Breast epithelium (tissue), 3 donors: ENCODE measurements at regions not wholly inside any gene's neighbourhood (a gene's known extent, or its start where the extent isn't known, plus 50 kb on each side); places are given as distances from the start of the nearest gene placed in this dataset.

Source experiments
- POLR2A ChIP-seq: fragments of 450-650 bp; IDR thresholded peaks from one replicate; pipeline ENCODE4 v1.6.1; 2016; ENCODE audit warnings: antibody characterized with exemption, mild to moderate bottlenecking, moderate library complexity
- POLR2AphosphoS5 ChIP-seq, 3 donors: sonication (generic); formaldehyde crosslinking; IDR thresholded peaks; one replicate each; pipeline ENCODE4 v1.6.1; 2017; ENCODE audit warnings: antibody characterized with exemption in 3 of 3
- TF ChIP-seq, protein P1 (sequence below), 3 donors: fragments of 450-650 bp; IDR thresholded peaks; one replicate each; pipeline ENCODE4 v1.5.1; 2016 to 2017; ENCODE audit warnings: antibody characterized with exemption in 3 of 3, mild to moderate bottlenecking in 3 of 3, moderate library complexity in 3 of 3

DNA sequence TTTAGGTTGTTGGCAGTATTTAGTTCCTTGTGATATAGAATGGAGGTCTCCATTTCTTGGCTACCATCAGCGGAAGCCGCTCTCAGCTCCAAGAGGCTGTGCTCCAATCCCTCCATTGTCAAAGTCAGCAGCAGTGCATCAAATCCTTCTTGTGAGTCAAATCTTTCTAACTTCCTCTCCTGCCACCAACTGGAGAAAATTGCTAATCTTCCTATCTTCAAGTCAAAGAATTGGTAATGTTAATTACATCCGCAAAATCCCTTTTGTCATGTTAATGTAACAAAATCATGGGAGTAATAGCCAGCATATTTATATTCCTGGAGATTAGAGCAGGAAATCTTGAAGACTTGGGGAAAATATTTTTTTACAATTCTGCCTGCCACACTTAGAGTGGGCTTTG lies 436.4 kb upstream of the DYNLRB2 start:
- no peak for TF ChIP-seq POLR2A
- TF ChIP-seq, protein P1, sequence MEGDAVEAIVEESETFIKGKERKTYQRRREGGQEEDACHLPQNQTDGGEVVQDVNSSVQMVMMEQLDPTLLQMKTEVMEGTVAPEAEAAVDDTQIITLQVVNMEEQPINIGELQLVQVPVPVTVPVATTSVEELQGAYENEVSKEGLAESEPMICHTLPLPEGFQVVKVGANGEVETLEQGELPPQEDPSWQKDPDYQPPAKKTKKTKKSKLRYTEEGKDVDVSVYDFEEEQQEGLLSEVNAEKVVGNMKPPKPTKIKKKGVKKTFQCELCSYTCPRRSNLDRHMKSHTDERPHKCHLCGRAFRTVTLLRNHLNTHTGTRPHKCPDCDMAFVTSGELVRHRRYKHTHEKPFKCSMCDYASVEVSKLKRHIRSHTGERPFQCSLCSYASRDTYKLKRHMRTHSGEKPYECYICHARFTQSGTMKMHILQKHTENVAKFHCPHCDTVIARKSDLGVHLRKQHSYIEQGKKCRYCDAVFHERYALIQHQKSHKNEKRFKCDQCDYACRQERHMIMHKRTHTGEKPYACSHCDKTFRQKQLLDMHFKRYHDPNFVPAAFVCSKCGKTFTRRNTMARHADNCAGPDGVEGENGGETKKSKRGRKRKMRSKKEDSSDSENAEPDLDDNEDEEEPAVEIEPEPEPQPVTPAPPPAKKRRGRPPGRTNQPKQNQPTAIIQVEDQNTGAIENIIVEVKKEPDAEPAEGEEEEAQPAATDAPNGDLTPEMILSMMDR (IDR thresholded peaks at IDR 0.05): no peak
- no peak for TF ChIP-seq POLR2AphosphoS5 (IDR thresholded peaks at IDR 0.05)
